Body of pancreas (tissue), 4 donors: ENCODE measurements at regions not wholly inside any gene's neighbourhood (a gene's known extent, or its start where the extent isn't known, plus 50 kb on each side); places are given as distances from the start of the nearest gene placed in this dataset.

Experiments used
- ATAC-seq: fragments of 150-250 bp; one replicate; pipeline ENCODE4 v1.9.1; 2016
- DNase-seq, 4 donors: peaks; one replicate each; pipeline ENCODE4 v3.0.0-alpha.2; 2019
- H3K27ac ChIP-seq, 4 donors: fragments of 200-600 bp; sonication (generic); 1 replicate in 3 of 4; 2 replicates in 1 of 4; pipeline versions ENCODE4 v1.5.1 to v1.6.1; 2016 to 2019; ENCODE audit warnings: mild to moderate bottlenecking in 1 of 4, mixed read lengths in 1 of 4, moderate library complexity in 1 of 4
- H3K27me3 ChIP-seq, 2 donors: fragments of 200-600 bp; sonication (generic); one replicate each; pipeline ENCODE4 v1.6.0; 2016; ENCODE audit warnings: mild to moderate bottlenecking in 1 of 2
- H3K36me3 ChIP-seq, 2 donors: fragments of 200-600 bp; sonication (generic); replicated peaks in 1 of 2; 2 replicates each; pipeline ENCODE4 v1.5.1; 2016; ENCODE audit warnings: low read depth in 2 of 2; ENCODE audit not compliant: insufficient read depth in 1 of 2
- H3K4me1 ChIP-seq: fragments of 200-600 bp; sonication (generic); one replicate; pipeline ENCODE4 v1.6.0; 2016
- H3K4me3 ChIP-seq, 2 donors: fragments of 200-600 bp; sonication (generic); 1 replicate in 1 of 2; 2 replicates in 1 of 2; pipeline ENCODE4 v1.5.1; 2016 to 2019
- H3K9me3 ChIP-seq, 3 donors: fragments of 200-600 bp; sonication (generic); 1 replicate in 2 of 3; 2 replicates in 1 of 3; pipeline ENCODE4 v1.5.1; 2016
- POLR2A ChIP-seq, 3 donors: fragments of 450-650 bp; IDR thresholded peaks; one replicate each; pipeline ENCODE4 v1.6.1; 2016; ENCODE audit warnings: antibody characterized with exemption in 3 of 3, mild to moderate bottlenecking in 2 of 3
- WGBS, 2 donors: methylation state at CpG; one replicate each; pipeline ENCODE4 v1.1.5; 2017; 5-methylcytosine and 5-hydroxymethylcytosine counted together
- intact Hi-C: fragments of 100-400 bp; cut with DNase I; formaldehyde crosslinking; loops from one replicate; pipeline ENCODE4 v1.15.1; 2023
- TF ChIP-seq, protein P1 (sequence below), 7 experiments: fragments of 450-650 bp in 4 of 7; fragments of 200-600 bp in 3 of 7; sonication (generic) in 3 of 7; IDR thresholded peaks; one replicate each; pipeline ENCODE4 v1.5.1; 2016 to 2019; ENCODE audit warnings: antibody characterized with exemption in 7 of 7

DNA sequence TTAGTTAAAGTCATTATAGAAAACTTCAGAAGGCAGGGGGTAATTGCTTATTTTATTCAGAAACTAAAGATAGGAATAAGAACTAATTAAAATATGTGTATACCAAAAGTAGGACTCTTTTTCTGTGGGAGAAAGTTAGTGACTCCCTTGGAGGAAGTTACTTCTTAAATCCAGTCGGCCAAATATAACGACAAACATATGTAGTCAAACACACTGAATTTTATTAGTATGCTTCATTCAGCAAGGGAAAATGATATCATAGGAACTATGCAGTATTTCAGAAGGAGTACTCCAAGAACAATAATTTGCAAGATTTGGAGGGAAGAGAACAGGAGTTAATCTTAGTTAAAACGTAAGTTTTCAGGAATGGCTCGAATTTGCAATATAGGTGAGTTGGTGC is 432.6 kb downstream of the CYLC2 start:
- no peak for DNase-seq
- no peak for ATAC-seq
- Histone ChIP-seq H3K9me3 (no peaks in the 10 kb centered on the region), H3K27me3 (no peaks in the 10 kb centered on the region), H3K27ac (no peak overlapping the region), H3K4me3 (no peak overlapping the region), H3K4me1 (no peaks in the 10 kb centered on the region), H3K36me3 (no peaks in the 10 kb centered on the region)
- no peak for TF ChIP-seq POLR2A (IDR thresholded peaks at IDR 0.05)
- TF ChIP-seq, protein P1, sequence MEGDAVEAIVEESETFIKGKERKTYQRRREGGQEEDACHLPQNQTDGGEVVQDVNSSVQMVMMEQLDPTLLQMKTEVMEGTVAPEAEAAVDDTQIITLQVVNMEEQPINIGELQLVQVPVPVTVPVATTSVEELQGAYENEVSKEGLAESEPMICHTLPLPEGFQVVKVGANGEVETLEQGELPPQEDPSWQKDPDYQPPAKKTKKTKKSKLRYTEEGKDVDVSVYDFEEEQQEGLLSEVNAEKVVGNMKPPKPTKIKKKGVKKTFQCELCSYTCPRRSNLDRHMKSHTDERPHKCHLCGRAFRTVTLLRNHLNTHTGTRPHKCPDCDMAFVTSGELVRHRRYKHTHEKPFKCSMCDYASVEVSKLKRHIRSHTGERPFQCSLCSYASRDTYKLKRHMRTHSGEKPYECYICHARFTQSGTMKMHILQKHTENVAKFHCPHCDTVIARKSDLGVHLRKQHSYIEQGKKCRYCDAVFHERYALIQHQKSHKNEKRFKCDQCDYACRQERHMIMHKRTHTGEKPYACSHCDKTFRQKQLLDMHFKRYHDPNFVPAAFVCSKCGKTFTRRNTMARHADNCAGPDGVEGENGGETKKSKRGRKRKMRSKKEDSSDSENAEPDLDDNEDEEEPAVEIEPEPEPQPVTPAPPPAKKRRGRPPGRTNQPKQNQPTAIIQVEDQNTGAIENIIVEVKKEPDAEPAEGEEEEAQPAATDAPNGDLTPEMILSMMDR (IDR thresholded peaks at IDR 0.05), result no peak
- 61 to 71% methylated on average over 4 of the region's 4 CpGs for WGBS, 2 donors
- intact Hi-C loops, result no loop called here

DNA sequence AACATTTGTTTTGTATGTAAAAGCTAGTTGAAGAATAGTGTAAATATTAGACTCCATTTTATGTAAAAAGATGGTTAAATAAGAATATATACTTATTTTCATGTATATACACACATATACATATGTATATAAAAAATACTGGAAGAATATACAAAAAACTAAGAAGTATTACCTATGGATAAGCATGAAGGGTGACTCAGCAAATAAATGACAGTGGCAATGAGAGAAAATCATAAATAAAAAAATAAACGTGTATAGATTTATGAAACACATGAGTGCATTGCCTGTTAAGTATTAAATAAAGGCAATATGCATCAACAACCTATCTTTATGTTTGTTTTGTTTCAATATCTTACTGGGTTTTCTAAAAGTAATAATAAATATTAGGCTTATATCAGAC is 435.3 kb downstream of the CYLC2 start:
- Histone ChIP-seq H3K27me3 (no peaks in the 10 kb centered on the region), H3K4me3 (no peak overlapping the region), H3K9me3 (no peaks in the 10 kb centered on the region), H3K36me3 (no peaks in the 10 kb centered on the region), H3K27ac (no peak overlapping the region), H3K4me1 (no peaks in the 10 kb centered on the region)
- DNase-seq (no peak), ATAC-seq (no peak)
- TF ChIP-seq, protein P1 (IDR thresholded peaks at IDR 0.05), result no peak
- TF ChIP-seq POLR2A (IDR thresholded peaks at IDR 0.05), result no peak
- WGBS, 2 donors, result 25 to 29% methylated on average over 1 of the region's 1 CpG
- intact Hi-C loops, result no loop called here

DNA sequence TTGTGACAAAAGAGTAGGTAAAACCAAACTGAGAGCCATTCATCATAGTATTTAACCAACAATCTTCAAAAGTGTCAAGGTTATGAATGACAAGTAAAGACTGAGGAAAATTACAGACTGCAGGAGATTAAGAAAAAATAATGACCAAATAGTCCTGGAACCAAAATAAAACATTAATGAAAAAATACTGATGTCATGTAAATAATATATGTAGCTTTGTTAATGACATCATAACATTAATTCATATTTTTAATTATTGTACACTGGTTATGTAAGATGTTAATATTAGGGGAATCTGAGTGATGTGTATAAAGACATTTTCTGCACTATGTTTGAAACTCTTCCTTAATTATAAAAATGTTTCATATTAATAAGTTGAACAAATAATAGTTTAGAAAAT is 436.7 kb downstream of the CYLC2 start:
- Histone ChIP-seq H3K4me3 (no peak overlapping the region), H3K27me3 (no peaks in the 10 kb centered on the region), H3K27ac (no peak overlapping the region), H3K9me3 (no peaks in the 10 kb centered on the region), H3K36me3 (no peaks in the 10 kb centered on the region), H3K4me1 (no peaks in the 10 kb centered on the region)
- TF ChIP-seq POLR2A (IDR thresholded peaks at IDR 0.05), result no peak
- TF ChIP-seq, protein P1 (IDR thresholded peaks at IDR 0.05), result no peak
- no peak for ATAC-seq
- intact Hi-C loops, result no loop called here
- no peak for DNase-seq

DNA sequence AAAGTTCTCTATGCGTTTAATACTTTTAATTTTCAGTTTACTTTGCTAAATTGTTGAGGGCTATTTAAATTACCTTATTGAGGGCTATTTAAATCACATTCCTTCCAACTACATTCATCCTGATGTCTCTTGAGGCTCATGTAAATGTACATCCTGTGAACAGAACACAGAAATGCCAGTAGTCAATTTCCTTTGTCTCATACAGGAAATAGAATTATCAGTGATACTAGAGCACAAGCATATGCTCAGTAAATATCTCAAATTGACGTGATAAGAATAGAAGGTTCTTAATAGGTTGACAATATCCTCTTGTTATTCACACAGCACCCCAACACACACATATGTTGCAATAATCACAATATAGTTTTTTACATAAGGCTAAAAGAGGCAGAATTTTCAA is 449.0 kb downstream of the CYLC2 start:
- ATAC-seq, result no peak

DNA sequence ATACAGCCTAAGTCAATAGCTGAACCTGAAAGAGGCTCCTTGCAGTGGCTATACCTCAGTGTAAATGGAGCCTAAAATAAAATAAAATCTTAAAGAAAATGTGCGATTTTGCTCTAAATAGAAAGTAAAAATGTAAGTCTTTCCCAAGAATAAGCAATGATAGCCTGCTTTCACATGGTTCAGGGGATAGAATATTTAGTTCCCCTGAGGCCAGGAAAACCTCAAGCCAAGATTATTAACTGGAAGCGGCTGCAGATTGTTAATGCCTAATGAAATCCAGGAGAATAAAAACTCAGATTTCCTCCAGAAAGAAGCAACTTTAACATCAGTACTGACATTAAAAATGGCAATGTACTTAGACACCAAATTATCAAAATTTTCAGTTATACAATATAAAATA is 463.7 kb downstream of the CYLC2 start:
- Histone ChIP-seq H3K9me3 (no peaks in the 10 kb centered on the region), H3K4me1 (no peaks in the 10 kb centered on the region), H3K27me3 (no peaks in the 10 kb centered on the region), H3K4me3 (no peak overlapping the region), H3K27ac (no peak overlapping the region), H3K36me3 (no peaks in the 10 kb centered on the region)
- intact Hi-C loops, result no loop called here
- ATAC-seq (no peak), DNase-seq (no peak)
- WGBS, 2 donors, result 64 to 75% methylated on average over 2 of the region's 2 CpGs
- no peak for TF ChIP-seq POLR2A (IDR thresholded peaks at IDR 0.05)
- TF ChIP-seq, protein P1 (IDR thresholded peaks at IDR 0.05), result no peak

More for the DNA sequence above, 449.0 kb downstream of the CYLC2 start:
- no peaks in the 10 kb centered on the region for H3K9me3 ChIP-seq
- no peak overlapping the region for H3K27ac ChIP-seq
- WGBS, 2 donors, result 29 to 32% methylated on average over 2 of the region's 2 CpGs
- H3K27me3 ChIP-seq, result no peaks in the 10 kb centered on the region
- DNase-seq, result no peak
- H3K4me1 ChIP-seq, result no peaks in the 10 kb centered on the region
- no peaks in the 10 kb centered on the region for H3K36me3 ChIP-seq
- TF ChIP-seq, protein P1 (IDR thresholded peaks at IDR 0.05), result no peak
- no peak for TF ChIP-seq POLR2A (IDR thresholded peaks at IDR 0.05)
- no peak overlapping the region for H3K4me3 ChIP-seq
- intact Hi-C loops, result no loop called here
